ENCODE measurements at regions not wholly inside any gene's neighbourhood (a gene's known extent, or its start where the extent isn't known, plus 50 kb on each side); places are given as distances from the start of the nearest gene placed in this dataset.

DNA sequence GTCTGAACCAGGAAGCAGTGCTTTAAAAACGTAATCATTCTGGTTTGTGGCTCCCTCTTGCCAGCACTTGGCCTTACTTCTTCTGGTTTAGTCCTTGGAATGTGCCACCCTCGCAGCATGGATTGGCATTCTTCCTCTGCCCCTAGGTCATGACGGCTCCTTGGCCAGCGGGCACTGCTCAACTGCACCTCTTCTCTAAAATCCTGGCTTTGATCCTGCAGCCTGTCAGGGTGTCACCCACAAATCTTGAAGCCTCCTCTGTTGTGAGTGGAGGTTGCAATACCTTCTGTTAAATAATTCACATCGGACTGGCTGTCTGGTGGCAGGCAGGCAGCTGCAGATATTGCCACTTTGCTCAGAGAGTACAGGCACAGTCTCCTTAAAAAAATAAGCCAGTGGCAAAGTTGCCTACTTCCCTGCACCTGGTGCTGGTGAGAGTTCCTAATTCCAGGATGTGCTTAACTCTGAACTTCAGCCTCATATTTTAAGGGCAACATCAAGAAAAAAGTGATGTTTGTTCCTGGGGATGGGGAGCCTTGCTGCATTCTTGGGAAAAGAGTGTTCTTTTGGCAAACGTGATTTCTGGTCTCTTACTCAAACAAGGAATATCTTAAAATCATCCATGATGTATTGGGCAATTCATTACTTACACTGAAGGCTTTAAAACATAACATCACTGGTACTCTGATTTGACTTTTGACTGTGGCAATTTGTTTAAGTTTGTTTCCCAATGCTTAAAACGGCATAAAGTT, 179.8 kb downstream of the FOXA2 start:
- H2AFZ ChIP-seq (ENCODE audit: low read length), result peak overlapping the region; percentile 90
- no peaks in the 10 kb centered on the region for H3K9me3 ChIP-seq (ENCODE audit: low read length)
- peaks cover 5% of the 10 kb centered on the region for H3F3A ChIP-seq (ENCODE audit: low read length, unreplicated experiment)
- BruUV-seq (replicated peaks), result no TSS peak
- H3K79me2 ChIP-seq (ENCODE audit: low read length), result no peaks in the 10 kb centered on the region
- H3K9ac ChIP-seq (ENCODE audit: low read length), result peak overlapping the region; percentile 6; the same call in 1 of the 2 replicates
- H3K36me3 ChIP-seq (ENCODE audit: low read depth, low read length), result no peaks in the 10 kb centered on the region
- peak overlapping the region; percentile 68 for H3K4me3 ChIP-seq (ENCODE audit: low read length)
- H4K20me1 ChIP-seq (ENCODE audit: low read length), result no peaks in the 10 kb centered on the region
- H3K27me3 ChIP-seq (ENCODE audit: low read length), result no peaks in the 10 kb centered on the region
- intact Hi-C loops (cut with micrococcal nuclease), result loop anchor here (1.0 kb wide), 1 partner anchor 28 kb away; no protein-coding TSS in a partner anchor
- ChIA-PET POLR2A (ENCODE audit: unreplicated experiment) (no interaction called here), CTCF (interaction anchor here (1.0 kb wide), 1 partner anchor 49 kb away, joined by 8 read pairs; no protein-coding TSS in a partner anchor)
- peaks cover 35% of the 10 kb centered on the region for H3K4me1 ChIP-seq (ENCODE audit: insufficient read depth, low read length)
- DNase-seq, result peak; percentile 76
- TF ChIP-seq EZH2 (IDR thresholded peaks at IDR 0.05; ENCODE audit: low read length, unreplicated experiment), result no peak
- TF ChIP-seq, protein P1, sequence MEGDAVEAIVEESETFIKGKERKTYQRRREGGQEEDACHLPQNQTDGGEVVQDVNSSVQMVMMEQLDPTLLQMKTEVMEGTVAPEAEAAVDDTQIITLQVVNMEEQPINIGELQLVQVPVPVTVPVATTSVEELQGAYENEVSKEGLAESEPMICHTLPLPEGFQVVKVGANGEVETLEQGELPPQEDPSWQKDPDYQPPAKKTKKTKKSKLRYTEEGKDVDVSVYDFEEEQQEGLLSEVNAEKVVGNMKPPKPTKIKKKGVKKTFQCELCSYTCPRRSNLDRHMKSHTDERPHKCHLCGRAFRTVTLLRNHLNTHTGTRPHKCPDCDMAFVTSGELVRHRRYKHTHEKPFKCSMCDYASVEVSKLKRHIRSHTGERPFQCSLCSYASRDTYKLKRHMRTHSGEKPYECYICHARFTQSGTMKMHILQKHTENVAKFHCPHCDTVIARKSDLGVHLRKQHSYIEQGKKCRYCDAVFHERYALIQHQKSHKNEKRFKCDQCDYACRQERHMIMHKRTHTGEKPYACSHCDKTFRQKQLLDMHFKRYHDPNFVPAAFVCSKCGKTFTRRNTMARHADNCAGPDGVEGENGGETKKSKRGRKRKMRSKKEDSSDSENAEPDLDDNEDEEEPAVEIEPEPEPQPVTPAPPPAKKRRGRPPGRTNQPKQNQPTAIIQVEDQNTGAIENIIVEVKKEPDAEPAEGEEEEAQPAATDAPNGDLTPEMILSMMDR (conservative IDR thresholded peaks at IDR 0.05; ENCODE audit: low read depth, low read length), result no peak
- TF ChIP-seq EZH2phosphoT487 (IDR thresholded peaks at IDR 0.05; ENCODE audit: borderline replicate concordance, low read length), result no peak
- peak; percentile 35 for ATAC-seq
- no peaks in the 10 kb centered on the region for H3K9me2 ChIP-seq (replicated peaks; ENCODE audit: low read length)
- H3K4me2 ChIP-seq (ENCODE audit: low read length), result peak overlapping the region; percentile 95
- peak overlapping the region; percentile 51 for H3K27ac ChIP-seq (ENCODE audit: low read length)

DNA sequence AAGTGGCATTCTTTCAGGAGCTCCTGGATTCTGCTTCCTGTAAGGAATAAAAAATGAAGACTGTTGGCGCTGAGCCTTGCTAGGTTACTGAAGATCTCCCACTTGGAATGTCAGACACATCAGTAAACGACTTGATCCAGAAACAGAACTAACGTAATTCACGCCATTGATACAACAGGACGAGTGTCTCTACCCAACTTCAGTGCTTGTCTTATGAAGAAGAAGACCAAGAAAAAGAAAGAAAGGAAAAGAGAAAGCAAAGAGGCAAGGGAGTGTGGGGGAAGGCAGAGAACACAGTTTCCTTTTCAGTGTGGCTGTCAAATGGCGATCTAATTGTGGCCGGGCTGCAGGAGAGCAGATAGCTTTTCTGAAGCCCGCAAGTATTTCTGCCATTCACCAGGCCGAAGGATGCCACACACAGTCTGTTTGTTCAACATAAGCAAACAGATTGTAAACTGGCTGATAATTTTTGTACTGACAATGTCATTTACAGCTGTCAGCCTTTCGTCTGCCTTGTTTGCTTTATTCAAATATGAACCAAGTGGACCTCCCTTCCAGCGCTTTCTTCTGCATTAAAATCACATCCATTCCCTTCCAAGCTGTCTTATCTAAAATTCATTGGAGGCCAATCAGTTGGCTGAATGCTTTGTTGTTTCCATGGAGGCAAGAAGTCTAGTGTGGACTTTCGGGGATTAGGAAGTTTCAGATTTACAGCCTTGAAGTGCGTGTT, 180.6 kb downstream of the FOXA2 start:
- no peaks in the 10 kb centered on the region for H4K20me1 ChIP-seq (ENCODE audit: low read length)
- H3F3A ChIP-seq (ENCODE audit: low read length, unreplicated experiment), result peaks cover 5% of the 10 kb centered on the region
- H3K9me2 ChIP-seq (replicated peaks; ENCODE audit: low read length), result no peaks in the 10 kb centered on the region
- BruUV-seq (replicated peaks), result no TSS peak
- peaks cover 35% of the 10 kb centered on the region for H3K4me1 ChIP-seq (ENCODE audit: insufficient read depth, low read length)
- H2AFZ ChIP-seq (ENCODE audit: low read length), result peak overlapping the region; percentile 90
- peak overlapping the region; percentile 68 for H3K4me3 ChIP-seq (ENCODE audit: low read length)
- H3K9me3 ChIP-seq (ENCODE audit: low read length), result no peaks in the 10 kb centered on the region
- peak overlapping the region; percentile 51 for H3K27ac ChIP-seq (ENCODE audit: low read length)
- TF ChIP-seq EZH2phosphoT487 (IDR thresholded peaks at IDR 0.05; ENCODE audit: borderline replicate concordance, low read length) (no peak), EZH2 (IDR thresholded peaks at IDR 0.05; ENCODE audit: low read length, unreplicated experiment) (no peak)
- TF ChIP-seq, protein P1 (conservative IDR thresholded peaks at IDR 0.05; ENCODE audit: low read depth, low read length), result no peak
- H3K79me2 ChIP-seq (ENCODE audit: low read length), result no peaks in the 10 kb centered on the region
- intact Hi-C loops (cut with micrococcal nuclease), result loop anchor here (1.0 kb wide), 2 partner anchors 13 to 27 kb away; no protein-coding TSS in a partner anchor
- peak overlapping the region; percentile 95 for H3K4me2 ChIP-seq (ENCODE audit: low read length)
- no peaks in the 10 kb centered on the region for H3K27me3 ChIP-seq (ENCODE audit: low read length)
- peak overlapping the region; percentile 25 for H3K9ac ChIP-seq (ENCODE audit: low read length)
- ATAC-seq, result peak; percentile 63
- DNase-seq, result peak; percentile 63
- CTCF ChIA-PET, result interaction anchor here (0.6 kb wide), 1 partner anchor 69 kb away, joined by 3 read pairs; no protein-coding TSS in a partner anchor
- POLR2A ChIA-PET (ENCODE audit: unreplicated experiment), result interaction anchor here (0.6 to 0.7 kb wide), 2 partner anchors 112 to 946 kb away, joined by 4 to 6 read pairs; no protein-coding TSS in a partner anchor
- H3K36me3 ChIP-seq (ENCODE audit: low read depth, low read length), result no peaks in the 10 kb centered on the region

Data from PC-3 (cell line).